Hindlimb muscle (tissue), 1 donor: ENCODE measurements at regions not wholly inside any gene's neighbourhood (a gene's known extent, or its start where the extent isn't known, plus 50 kb on each side); places are given as distances from the start of the nearest gene placed in this dataset.

Experiments
- DNase-seq: peaks from one replicate; pipeline ENCODE4 v3.0.0-alpha.2; 2013

GRCh38 chr10:3723766-3724165 lies 61.2 kb downstream of the KLF6 start:
- DNase-seq: no peak

- DNase-seq: peak; percentile 28
Observed at GRCh38 chr10:3720228-3721019, 64.6 kb downstream of the KLF6 start.

GRCh38 chr10:3719024-3719843 lies 65.8 kb downstream of the KLF6 start:
- DNase-seq: no peak

- no peak for DNase-seq
Observed at GRCh38 chr10:3716093-3716492, 68.9 kb downstream of the KLF6 start.

- no peak for DNase-seq
Observed at GRCh38 chr10:3714967-3715366, 70.0 kb downstream of the KLF6 start.

- DNase-seq: no peak
Observed at GRCh38 chr10:3714531-3714930, 70.5 kb downstream of the KLF6 start.

- DNase-seq: no peak
Observed at GRCh38 chr10:3712707-3713106, 72.3 kb downstream of the KLF6 start.

GRCh38 chr10:3711918-3712317 lies 73.1 kb downstream of the KLF6 start:
- no peak for DNase-seq

- no peak for DNase-seq
Observed at GRCh38 chr10:3710764-3711163, 74.2 kb downstream of the KLF6 start.

GRCh38 chr10:3709456-3710060 lies 75.5 kb downstream of the KLF6 start:
- peak; percentile 51 for DNase-seq

- no peak for DNase-seq
Observed at GRCh38 chr10:3708852-3709251, 76.2 kb downstream of the KLF6 start.

- no peak for DNase-seq
Observed at GRCh38 chr10:3704565-3705325, 80.3 kb downstream of the KLF6 start.

GRCh38 chr10:3702569-3702968 lies 82.4 kb downstream of the KLF6 start:
- DNase-seq: no peak

- DNase-seq: no peak
Observed at GRCh38 chr10:3702056-3702546, 82.9 kb downstream of the KLF6 start.

- no peak for DNase-seq
Observed at GRCh38 chr10:3701491-3701890, 83.5 kb downstream of the KLF6 start.

- DNase-seq: no peak
Observed at GRCh38 chr10:3700531-3701076, 84.4 kb downstream of the KLF6 start.

- no peak for DNase-seq
Observed at GRCh38 chr10:3699916-3700315, 85.1 kb downstream of the KLF6 start.

- DNase-seq: no peak
Observed at GRCh38 chr10:3698312-3698711, 86.7 kb downstream of the KLF6 start.

- DNase-seq: no peak
Observed at GRCh38 chr10:3693698-3694080, 91.3 kb downstream of the KLF6 start.

GRCh38 chr10:3693022-3693697 lies 91.8 kb downstream of the KLF6 start:
- DNase-seq: no peak

- no peak for DNase-seq
Observed at GRCh38 chr10:3692387-3692999, 92.5 kb downstream of the KLF6 start.
